HepG2 (cell line): ENCODE measurements at regions not wholly inside any gene's neighbourhood (a gene's known extent, or its start where the extent isn't known, plus 50 kb on each side); places are given as distances from the start of the nearest gene placed in this dataset.

Source experiments
- ATAC-seq: fragments of 200-7000 bp; cut with Tn5 transposase; 3 replicates; pipeline ENCODE4 v1.9.1; 2020; ENCODE audit warnings: mild to moderate bottlenecking, moderate library complexity
- BruUV-seq: library from RNA; stranded (reverse); fragments of 400-500 nt; replicated peaks from 2 replicates; lab custom pipeline; 2021; lab: Mats Ljungman, UMichigan
- CTCF ChIA-PET: fragments of 300-600 bp; formaldehyde crosslinking; extraction: SDS; loops from one replicate; lab custom pipeline; 2021; ENCODE audit warnings: low total read pairs, inconsistent platforms, low intra/inter-chr PET ratio; lab: Yijun Ruan, JAX
- POLR2A ChIA-PET: fragments of 350-600 bp; sonication (Branson Sonifier 250); formaldehyde crosslinking; loops from one replicate; lab custom pipeline; 2020; ENCODE audit warnings: antibody characterized with exemption, inconsistent platforms; lab: Yijun Ruan, JAX
- DNase-seq: peaks from one replicate; pipeline ENCODE4 v3.0.0-alpha.2; 2015; ENCODE audit warnings: low spot score
- FAIRE-seq: peaks from 3 replicates; lab custom pipeline; 2011; peaks lifted over from hg19 to GRCh38; lab: Jason Lieb, UNC
- H2AFZ ChIP-seq: one replicate; pipeline ENCODE4 v1.6.1; 2011; ENCODE audit warnings: low read length, inconsistent platforms
- H3K27ac ChIP-seq: fragments of 300-600 bp; 3 replicates; pipeline ENCODE4 v1.8.0; 2011; ENCODE audit warnings: mixed run types, mild to moderate bottlenecking, mixed read lengths, low read length, inconsistent platforms; ENCODE audit not compliant: insufficient read depth; ENCODE audit errors: extremely low read length
- H3K27me3 ChIP-seq, 2 experiments: fragments of 200-600 bp in 1 of 2; 2 replicates in 1 of 2; 3 replicates in 1 of 2; pipeline versions ENCODE4 v1.6.0 to v1.8.0; 2011; ENCODE audit warnings: low read length in 2 of 2, mild to moderate bottlenecking in 2 of 2, moderate library complexity in 2 of 2, inconsistent platforms in 1 of 2; ENCODE audit not compliant: insufficient read depth in 2 of 2, control insufficient read depth in 1 of 2
- H3K36me3 ChIP-seq, 2 experiments: fragments of 200-600 bp in 1 of 2; replicated peaks in 1 of 2; 2 replicates in 1 of 2; 3 replicates in 1 of 2; pipeline versions ENCODE4 v1.5.1 to v1.8.0; 2011; ENCODE audit warnings: low read length in 2 of 2, inconsistent platforms in 1 of 2; ENCODE audit not compliant: insufficient read depth in 2 of 2, control insufficient read depth in 1 of 2
- H3K4me1 ChIP-seq: 2 replicates; pipeline ENCODE4 v1.5.1; 2012; ENCODE audit warnings: low read length, inconsistent platforms; ENCODE audit not compliant: insufficient read depth
- H3K4me2 ChIP-seq: 2 replicates; pipeline ENCODE4 v1.6.0; 2011; ENCODE audit warnings: low read depth, low read length, inconsistent platforms
- H3K4me3 ChIP-seq, 3 experiments: fragments of 200-600 bp in 1 of 3; sonication (generic), shearing (Covaris generic) in 1 of 3; replicated peaks in 1 of 3; 2 replicates each; pipeline ENCODE4 v1.5.1; 2011 to 2016; ENCODE audit warnings: low read length in 3 of 3, inconsistent platforms in 2 of 3, low read depth in 2 of 3, mild to moderate bottlenecking in 2 of 3, control low read depth in 1 of 3, mixed read lengths in 1 of 3; ENCODE audit not compliant: insufficient read depth in 1 of 3
- H3K79me2 ChIP-seq: one replicate; pipeline ENCODE4 v1.6.1; 2011; ENCODE audit warnings: low read length, inconsistent platforms; ENCODE audit not compliant: insufficient read depth
- H3K9ac ChIP-seq: 2 replicates; pipeline ENCODE4 v1.6.0; 2011; ENCODE audit warnings: mild to moderate bottlenecking, low read depth, low read length, inconsistent platforms; ENCODE audit not compliant: insufficient read depth
- H3K9me3 ChIP-seq: 2 replicates; pipeline ENCODE4 v1.5.1; 2012; ENCODE audit warnings: mild to moderate bottlenecking, low read length
- H4K20me1 ChIP-seq: 2 replicates; pipeline ENCODE4 v1.6.0; 2011; ENCODE audit warnings: inconsistent platforms, mild to moderate bottlenecking, low read length, moderate library complexity; ENCODE audit not compliant: insufficient read depth
- DMTF1 ChIP-seq: sonication (generic); formaldehyde crosslinking; IDR thresholded peaks from 2 replicates; pipeline ENCODE4 v1.4.0; 2020; ENCODE audit warnings: mild to moderate bottlenecking, missing genetic modification reagents
- IRX3 ChIP-seq: sonication (generic); formaldehyde crosslinking; IDR thresholded peaks from 2 replicates; pipeline ENCODE4 v1.8.1; 2023; ENCODE audit warnings: mild to moderate bottlenecking, low read depth, missing genetic modification reagents, borderline replicate concordance
- JUND ChIP-seq: sonication (generic); formaldehyde crosslinking; IDR thresholded peaks from 2 replicates; pipeline ENCODE4 v1.8.0; 2022; ENCODE audit warnings: mild to moderate bottlenecking, missing genetic modification reagents
- KAT7 ChIP-seq: IDR thresholded peaks from 2 replicates; pipeline ENCODE4 v1.6.1; 2018; ENCODE audit warnings: borderline replicate concordance, missing compliant biosample characterization
- MTA3 ChIP-seq: sonication (generic); formaldehyde crosslinking; IDR thresholded peaks from 2 replicates; pipeline ENCODE4 v1.4.0; 2020; ENCODE audit warnings: missing genetic modification reagents
- NCOA1 ChIP-seq: sonication (generic); formaldehyde crosslinking; IDR thresholded peaks from 2 replicates; pipeline ENCODE4 v1.9.0; 2021; ENCODE audit warnings: missing genetic modification reagents
- PAF1 ChIP-seq: IDR thresholded peaks from 2 replicates; pipeline ENCODE4 v1.6.1; 2016; ENCODE audit warnings: missing genetic modification reagents, missing compliant biosample characterization
- REL ChIP-seq: sonication (generic); formaldehyde crosslinking; conservative IDR thresholded peaks from 2 replicates; pipeline ENCODE4 v1.8.0; 2022; ENCODE audit warnings: mild to moderate bottlenecking, missing genetic modification reagents, moderate library complexity
- SUZ12 ChIP-seq: fragments of 150-350 bp; IDR thresholded peaks from 2 replicates; pipeline ENCODE4 v1.6.1; 2014; ENCODE audit warnings: low read depth, low read length
- ZBTB21 ChIP-seq: sonication (generic); formaldehyde crosslinking; IDR thresholded peaks from 2 replicates; pipeline ENCODE4 v1.4.0; 2020; ENCODE audit warnings: missing genetic modification reagents
- ZBTB38 ChIP-seq: sonication (generic); formaldehyde crosslinking; IDR thresholded peaks from 2 replicates; pipeline ENCODE4 v1.5.1; 2020; ENCODE audit warnings: mild to moderate bottlenecking, missing genetic modification reagents
- ZNF12 ChIP-seq: sonication (generic); formaldehyde crosslinking; IDR thresholded peaks from 2 replicates; pipeline ENCODE4 v1.5.0; 2020; ENCODE audit warnings: missing genetic modification reagents
- ZNF17 ChIP-seq: sonication (generic); formaldehyde crosslinking; IDR thresholded peaks from 2 replicates; pipeline ENCODE4 v1.5.0; 2020; ENCODE audit warnings: mild to moderate bottlenecking, missing genetic modification reagents
- ZNF430 ChIP-seq: sonication (generic); formaldehyde crosslinking; IDR thresholded peaks from 2 replicates; pipeline ENCODE4 v1.9.0; 2021; ENCODE audit warnings: mild to moderate bottlenecking, missing genetic modification reagents
- ZNF780A ChIP-seq: sonication (generic); formaldehyde crosslinking; IDR thresholded peaks from 2 replicates; pipeline ENCODE4 v1.8.0; 2022; ENCODE audit warnings: mild to moderate bottlenecking, missing genetic modification reagents, moderate library complexity
- WGBS: methylation state at CpG from one replicate; pipeline ENCODE4 v1.1.6; 2017; ENCODE audit warnings: low lambda C conversion rate; 5-methylcytosine and 5-hydroxymethylcytosine counted together
- in situ Hi-C: cut with HindIII; loops from 2 replicates; pipeline ENCODE4 v1.10.0; 2017; ENCODE audit warnings: low pct_unique_long_range_greater_than_20kb; ENCODE audit not compliant: extremely low pct_ligation_motif_present
- intact Hi-C: fragments of 100-400 bp; cut with micrococcal nuclease; formaldehyde crosslinking; loops from one replicate; pipeline ENCODE4 v1.10.0; 2022; ENCODE audit not compliant: unreplicated experiment
- TF ChIP-seq, protein P1 (sequence below): IDR thresholded peaks from 2 replicates; pipeline ENCODE4 v1.6.1; 2016; ENCODE audit warnings: control low read depth
- TF ChIP-seq, protein P2 (sequence below): sonication (generic); formaldehyde crosslinking; IDR thresholded peaks from 2 replicates; pipeline ENCODE4 v1.5.0; 2020; ENCODE audit warnings: mild to moderate bottlenecking, low read depth, missing genetic modification reagents, borderline replicate concordance
- TF ChIP-seq, protein P3 (sequence below): sonication (generic); formaldehyde crosslinking; IDR thresholded peaks from 2 replicates; pipeline ENCODE4 v1.4.0; 2020; ENCODE audit warnings: missing genetic modification reagents

DNA sequence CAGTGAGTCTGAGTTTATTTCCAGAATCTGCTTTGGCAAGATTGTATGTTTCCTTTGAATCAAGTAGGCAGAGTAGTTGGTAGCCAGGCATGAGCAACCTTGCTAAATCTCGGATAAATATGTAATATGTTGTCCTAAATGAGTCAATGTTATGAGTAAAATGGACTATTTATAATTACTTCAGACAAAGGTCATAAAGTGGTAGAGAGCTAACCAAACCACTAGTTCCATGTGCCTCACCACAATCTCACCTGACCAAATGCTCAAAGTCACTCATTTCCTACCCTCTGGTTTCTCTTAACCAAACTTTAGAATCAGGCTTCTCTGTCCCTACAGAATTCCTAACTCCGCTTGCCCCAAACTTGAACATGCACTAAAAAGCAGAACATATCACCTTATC is 261.2 kb upstream of the FSIP2 start:
- Histone ChIP-seq H3K4me2 (no peak overlapping the region), H3K27me3 (no peaks in the 10 kb centered on the region), H4K20me1 (no peaks in the 10 kb centered on the region), H3K27ac (no peak overlapping the region), H3K9me3 (no peaks in the 10 kb centered on the region), H3K9ac (no peak overlapping the region), H3K4me3 (no peak overlapping the region), H3K36me3 (no peaks in the 10 kb centered on the region), H3K4me1 (no peaks in the 10 kb centered on the region), H2AFZ (no peak overlapping the region), H3K79me2 (no peaks in the 10 kb centered on the region)
- ChIA-PET CTCF (no interaction called here), POLR2A (no interaction called here)
- FAIRE-seq (no peak), DNase-seq (no peak), ATAC-seq (no peak)
- intact Hi-C loops (no loop called here), in situ Hi-C loops (no loop called here)
- 0% methylated on average over 2 of the region's 2 CpGs for WGBS
- no TSS peak for BruUV-seq
- no peak for TF ChIP-seq ZBTB38
- TF ChIP-seq, protein P1, sequence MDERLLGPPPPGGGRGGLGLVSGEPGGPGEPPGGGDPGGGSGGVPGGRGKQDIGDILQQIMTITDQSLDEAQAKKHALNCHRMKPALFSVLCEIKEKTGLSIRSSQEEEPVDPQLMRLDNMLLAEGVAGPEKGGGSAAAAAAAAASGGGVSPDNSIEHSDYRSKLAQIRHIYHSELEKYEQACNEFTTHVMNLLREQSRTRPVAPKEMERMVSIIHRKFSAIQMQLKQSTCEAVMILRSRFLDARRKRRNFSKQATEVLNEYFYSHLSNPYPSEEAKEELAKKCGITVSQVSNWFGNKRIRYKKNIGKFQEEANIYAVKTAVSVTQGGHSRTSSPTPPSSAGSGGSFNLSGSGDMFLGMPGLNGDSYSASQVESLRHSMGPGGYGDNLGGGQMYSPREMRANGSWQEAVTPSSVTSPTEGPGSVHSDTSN (CRISPR knock-in tag), result no peak
- no peak for TF ChIP-seq ZNF17 (CRISPR knock-in tag)
- TF ChIP-seq, protein P2, sequence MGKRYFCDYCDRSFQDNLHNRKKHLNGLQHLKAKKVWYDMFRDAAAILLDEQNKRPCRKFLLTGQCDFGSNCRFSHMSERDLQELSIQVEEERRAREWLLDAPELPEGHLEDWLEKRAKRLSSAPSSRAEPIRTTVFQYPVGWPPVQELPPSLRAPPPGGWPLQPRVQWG, result no peak
- no peak for TF ChIP-seq MTA3
- no peak for TF ChIP-seq IRX3 (CRISPR knock-in tag)
- TF ChIP-seq SUZ12, result no peak
- no peak for TF ChIP-seq KAT7

DNA sequence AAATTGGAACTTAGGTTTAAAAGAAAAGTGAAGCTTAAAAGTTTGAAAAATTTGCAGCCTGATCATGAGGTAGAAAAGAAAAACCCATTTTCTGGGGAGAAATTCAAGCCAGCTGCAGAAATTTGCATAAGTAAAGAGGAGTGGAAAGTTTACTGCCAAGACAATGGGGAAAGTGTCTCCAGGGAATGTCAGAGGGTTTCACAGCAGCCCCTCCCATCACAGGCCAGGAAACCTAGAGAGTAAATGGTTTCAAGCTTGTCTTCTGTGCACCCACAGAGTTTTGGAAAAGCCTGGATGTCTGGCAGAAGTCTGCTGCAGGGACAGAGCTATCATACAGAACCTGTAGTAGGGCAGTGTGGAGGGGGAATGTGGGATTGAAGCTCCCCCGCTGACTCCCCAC is 254.0 kb upstream of the FSIP2 start:
- POLR2A ChIA-PET, result no interaction called here
- ATAC-seq (no peak), DNase-seq (no peak), FAIRE-seq (no peak)
- intact Hi-C loops (no loop called here), in situ Hi-C loops (no loop called here)
- BruUV-seq, result no TSS peak
- Histone ChIP-seq H3K36me3 (no peaks in the 10 kb centered on the region), H3K79me2 (no peaks in the 10 kb centered on the region), H3K27me3 (no peaks in the 10 kb centered on the region), H3K4me1 (no peaks in the 10 kb centered on the region), H3K9me3 (no peaks in the 10 kb centered on the region), H3K4me3 (no peak overlapping the region), H3K4me2 (no peak overlapping the region), H3K9ac (no peak overlapping the region), H4K20me1 (no peaks in the 10 kb centered on the region), H3K27ac (no peak overlapping the region), H2AFZ (no peak overlapping the region)
- CTCF ChIA-PET, result no interaction called here
- 0% methylated on average over 1 of the region's 1 CpG for WGBS
- TF ChIP-seq ZBTB21 (CRISPR knock-in tag) (no peak), NCOA1 (CRISPR knock-in tag) (no peak), REL (CRISPR knock-in tag) (no peak), JUND (CRISPR knock-in tag) (no peak), PAF1 (CRISPR knock-in tag) (no peak), ZNF780A (no peak), ZNF12 (CRISPR knock-in tag) (no peak), ZNF430 (no peak), DMTF1 (no peak)
- TF ChIP-seq, protein P3, sequence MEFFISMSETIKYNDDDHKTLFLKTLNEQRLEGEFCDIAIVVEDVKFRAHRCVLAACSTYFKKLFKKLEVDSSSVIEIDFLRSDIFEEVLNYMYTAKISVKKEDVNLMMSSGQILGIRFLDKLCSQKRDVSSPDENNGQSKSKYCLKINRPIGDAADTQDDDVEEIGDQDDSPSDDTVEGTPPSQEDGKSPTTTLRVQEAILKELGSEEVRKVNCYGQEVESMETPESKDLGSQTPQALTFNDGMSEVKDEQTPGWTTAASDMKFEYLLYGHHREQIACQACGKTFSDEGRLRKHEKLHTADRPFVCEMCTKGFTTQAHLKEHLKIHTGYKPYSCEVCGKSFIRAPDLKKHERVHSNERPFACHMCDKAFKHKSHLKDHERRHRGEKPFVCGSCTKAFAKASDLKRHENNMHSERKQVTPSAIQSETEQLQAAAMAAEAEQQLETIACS (CRISPR knock-in tag), result no peak
